ENCODE measurements at regions not wholly inside any gene's neighbourhood (a gene's known extent, or its start where the extent isn't known, plus 50 kb on each side); places are given as distances from the start of the nearest gene placed in this dataset.

DNA sequence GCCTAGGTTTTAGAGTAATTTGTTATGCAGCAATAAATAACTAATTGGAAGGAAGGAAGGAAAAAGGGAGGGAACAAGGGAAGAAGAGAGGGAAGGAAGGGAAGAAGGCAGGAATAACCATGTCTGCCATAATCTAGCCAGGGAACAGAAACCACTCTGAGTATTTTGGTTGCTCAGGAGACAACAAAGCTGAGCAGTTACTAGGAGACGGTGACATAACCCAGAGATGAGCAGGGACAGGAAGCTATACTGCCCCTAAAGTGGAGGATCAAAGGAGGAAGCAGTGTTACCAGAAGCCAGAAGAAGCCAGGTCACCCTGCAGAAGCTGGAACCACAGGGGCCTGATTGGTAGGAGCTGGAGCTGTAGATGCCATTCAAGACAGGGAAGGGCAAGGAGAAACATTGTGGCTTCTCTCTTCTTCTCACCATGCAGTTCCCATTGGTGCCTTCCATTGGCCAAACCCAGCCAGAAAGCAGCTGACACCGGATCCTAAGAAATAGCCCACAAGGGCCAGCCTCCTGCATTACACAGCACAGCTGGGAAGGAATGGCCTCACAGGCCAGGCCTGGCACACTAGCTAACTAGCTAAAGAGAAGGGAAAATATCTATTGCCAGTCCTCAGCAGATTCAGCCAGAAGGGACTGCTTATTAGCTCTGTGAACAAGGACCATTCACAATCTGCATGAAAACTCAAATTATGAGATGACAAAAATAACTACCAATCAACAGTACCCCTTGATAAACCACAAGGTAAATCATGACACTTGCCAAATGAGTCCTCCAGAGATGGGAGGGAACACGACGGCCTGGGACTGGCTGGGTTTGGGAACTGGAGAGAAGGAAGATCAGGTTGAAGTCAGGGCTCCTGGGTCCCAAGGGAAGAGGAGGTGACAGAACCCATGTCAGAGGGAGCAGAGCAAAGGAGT, 184.5 kb upstream of the NFE2L3 start:
- TF ChIP-seq SPI1 (IDR thresholded peaks at IDR 0.05; ENCODE audit: borderline replicate concordance, low read depth): no peak
- TF ChIP-seq, protein P1, sequence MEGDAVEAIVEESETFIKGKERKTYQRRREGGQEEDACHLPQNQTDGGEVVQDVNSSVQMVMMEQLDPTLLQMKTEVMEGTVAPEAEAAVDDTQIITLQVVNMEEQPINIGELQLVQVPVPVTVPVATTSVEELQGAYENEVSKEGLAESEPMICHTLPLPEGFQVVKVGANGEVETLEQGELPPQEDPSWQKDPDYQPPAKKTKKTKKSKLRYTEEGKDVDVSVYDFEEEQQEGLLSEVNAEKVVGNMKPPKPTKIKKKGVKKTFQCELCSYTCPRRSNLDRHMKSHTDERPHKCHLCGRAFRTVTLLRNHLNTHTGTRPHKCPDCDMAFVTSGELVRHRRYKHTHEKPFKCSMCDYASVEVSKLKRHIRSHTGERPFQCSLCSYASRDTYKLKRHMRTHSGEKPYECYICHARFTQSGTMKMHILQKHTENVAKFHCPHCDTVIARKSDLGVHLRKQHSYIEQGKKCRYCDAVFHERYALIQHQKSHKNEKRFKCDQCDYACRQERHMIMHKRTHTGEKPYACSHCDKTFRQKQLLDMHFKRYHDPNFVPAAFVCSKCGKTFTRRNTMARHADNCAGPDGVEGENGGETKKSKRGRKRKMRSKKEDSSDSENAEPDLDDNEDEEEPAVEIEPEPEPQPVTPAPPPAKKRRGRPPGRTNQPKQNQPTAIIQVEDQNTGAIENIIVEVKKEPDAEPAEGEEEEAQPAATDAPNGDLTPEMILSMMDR (IDR thresholded peaks at IDR 0.05; ENCODE audit: insufficient read depth, low read length): no peak

All from HL-60 (cell line).